AG04450 (cell line): ENCODE measurements at regions not wholly inside any gene's neighbourhood (a gene's known extent, or its start where the extent isn't known, plus 50 kb on each side); places are given as distances from the start of the nearest gene placed in this dataset.

ENCODE experiments used
- CTCF ChIA-PET: fragments of 300-600, 350-600 bp; formaldehyde crosslinking; extraction: SDS; loops from one replicate; lab custom pipeline; 2022; ENCODE audit warnings: antibody characterized with exemption, inconsistent platforms; lab: Charles Lee
- POLR2A ChIA-PET: fragments of 350-600 bp; formaldehyde crosslinking; extraction: SDS; loops from one replicate; lab custom pipeline; 2021; ENCODE audit warnings: antibody characterized with exemption, inconsistent platforms; lab: Yijun Ruan, JAX
- DNase-seq: peaks from one replicate; pipeline ENCODE4 v3.0.0-alpha.2; 2011; ENCODE audit warnings: low read depth, low spot score
- H3K27ac ChIP-seq: one replicate; pipeline ENCODE4 v1.5.1; 2012; ENCODE audit warnings: low read depth, low read length, control low read depth
- H3K27me3 ChIP-seq: one replicate; pipeline ENCODE4 v1.6.0; 2012; ENCODE audit warnings: low read length; ENCODE audit not compliant: control insufficient read depth, insufficient read depth
- H3K4me3 ChIP-seq: 2 replicates; pipeline ENCODE4 v1.5.1; 2011; ENCODE audit warnings: mild to moderate bottlenecking, low read depth, low read length, control low read depth
- H3K9me3 ChIP-seq: 2 replicates; pipeline ENCODE4 v1.5.1; 2012; ENCODE audit warnings: low read length; ENCODE audit not compliant: control insufficient read depth, insufficient read depth
- TF ChIP-seq, protein P1 (sequence below): IDR thresholded peaks from 2 replicates; pipeline ENCODE4 v1.5.1; 2011; ENCODE audit warnings: low read depth, low read length, control low read depth, inconsistent platforms

DNA sequence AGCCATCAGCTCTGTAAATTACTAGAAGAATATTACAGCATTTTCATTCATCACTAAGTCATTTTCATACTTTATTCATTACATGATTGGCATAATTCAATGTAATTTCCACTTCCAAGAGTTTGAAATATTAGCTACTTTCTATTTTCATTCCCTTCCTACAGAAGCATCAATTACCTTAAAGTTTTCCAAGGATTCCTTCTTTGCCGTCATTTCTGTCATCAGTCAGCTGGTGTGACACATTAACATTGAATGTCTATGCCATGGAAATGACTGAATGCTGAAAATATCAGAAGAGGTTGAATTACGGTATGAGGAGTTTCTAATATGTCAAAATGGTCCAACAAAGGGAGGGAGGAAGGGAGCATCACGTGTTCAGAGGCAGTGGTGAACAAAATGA is 718.2 kb upstream of the GRM7 start:
- ChIA-PET POLR2A (no interaction called here), CTCF (no interaction called here)
- H3K4me3 ChIP-seq, result no peak overlapping the region
- H3K27ac ChIP-seq, result no peak overlapping the region
- TF ChIP-seq, protein P1, sequence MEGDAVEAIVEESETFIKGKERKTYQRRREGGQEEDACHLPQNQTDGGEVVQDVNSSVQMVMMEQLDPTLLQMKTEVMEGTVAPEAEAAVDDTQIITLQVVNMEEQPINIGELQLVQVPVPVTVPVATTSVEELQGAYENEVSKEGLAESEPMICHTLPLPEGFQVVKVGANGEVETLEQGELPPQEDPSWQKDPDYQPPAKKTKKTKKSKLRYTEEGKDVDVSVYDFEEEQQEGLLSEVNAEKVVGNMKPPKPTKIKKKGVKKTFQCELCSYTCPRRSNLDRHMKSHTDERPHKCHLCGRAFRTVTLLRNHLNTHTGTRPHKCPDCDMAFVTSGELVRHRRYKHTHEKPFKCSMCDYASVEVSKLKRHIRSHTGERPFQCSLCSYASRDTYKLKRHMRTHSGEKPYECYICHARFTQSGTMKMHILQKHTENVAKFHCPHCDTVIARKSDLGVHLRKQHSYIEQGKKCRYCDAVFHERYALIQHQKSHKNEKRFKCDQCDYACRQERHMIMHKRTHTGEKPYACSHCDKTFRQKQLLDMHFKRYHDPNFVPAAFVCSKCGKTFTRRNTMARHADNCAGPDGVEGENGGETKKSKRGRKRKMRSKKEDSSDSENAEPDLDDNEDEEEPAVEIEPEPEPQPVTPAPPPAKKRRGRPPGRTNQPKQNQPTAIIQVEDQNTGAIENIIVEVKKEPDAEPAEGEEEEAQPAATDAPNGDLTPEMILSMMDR, result no peak
- no peaks in the 10 kb centered on the region for H3K27me3 ChIP-seq
- no peaks in the 10 kb centered on the region; the same call in 1 of the 2 replicates for H3K9me3 ChIP-seq
- no peak for DNase-seq

DNA sequence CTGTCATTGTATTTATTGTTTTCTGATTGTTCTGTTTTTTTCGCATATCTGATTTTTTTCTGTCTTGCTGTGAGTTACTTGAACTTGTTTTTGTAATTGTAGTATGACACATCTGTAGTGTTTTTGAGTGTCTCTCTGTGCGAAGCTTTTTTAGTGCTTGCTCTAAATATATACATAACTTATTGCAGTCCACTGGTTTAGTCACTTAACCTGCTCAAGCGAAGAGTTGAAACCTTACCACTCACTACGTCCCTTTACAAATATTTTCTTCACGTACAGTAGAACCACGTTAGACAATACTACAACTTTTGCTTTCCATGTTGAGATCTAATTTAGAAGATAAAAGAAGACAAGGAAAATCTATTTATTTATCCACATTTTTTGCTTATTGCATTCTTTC is 713.0 kb upstream of the GRM7 start:
- TF ChIP-seq, protein P1, result no peak
- POLR2A ChIA-PET, result no interaction called here
- Histone ChIP-seq H3K27me3 (no peaks in the 10 kb centered on the region), H3K4me3 (no peak overlapping the region), H3K27ac (no peak overlapping the region), H3K9me3 (no peaks in the 10 kb centered on the region; the same call in 1 of the 2 replicates)
- CTCF ChIA-PET, result no interaction called here
- no peak for DNase-seq

DNA sequence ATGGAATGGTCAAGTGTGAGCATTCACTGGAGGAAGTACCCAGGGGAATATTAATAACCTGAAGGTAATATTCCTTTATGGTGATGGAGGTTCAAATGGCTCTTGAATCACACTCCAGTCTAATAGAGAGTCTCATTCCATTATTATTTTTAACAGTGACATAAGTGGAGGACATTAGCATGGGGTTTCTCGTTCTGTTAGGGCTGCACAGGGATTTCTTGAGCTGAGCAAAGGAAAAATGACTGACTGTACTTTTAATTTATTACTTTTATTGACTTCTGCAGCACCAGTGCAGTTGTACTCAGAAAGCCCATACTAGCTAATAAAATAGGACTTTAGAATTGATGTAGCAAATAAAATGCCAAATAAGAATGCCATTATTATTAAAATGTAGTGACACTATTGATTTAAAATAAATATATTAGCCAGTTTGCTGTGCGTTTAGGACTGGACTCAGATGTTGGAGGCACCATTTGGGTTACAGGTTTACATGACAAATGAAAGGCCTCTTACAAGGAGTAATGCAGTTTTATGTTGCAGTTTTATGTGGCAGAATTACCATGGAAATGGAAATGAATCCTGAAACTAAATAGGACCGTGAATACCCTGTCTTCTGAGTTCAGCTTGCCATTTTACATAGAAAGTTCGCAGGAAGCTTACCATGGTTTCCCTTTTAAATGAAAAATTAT is 705.1 kb upstream of the GRM7 start:
- CTCF ChIA-PET, result no interaction called here
- Histone ChIP-seq H3K4me3 (no peak overlapping the region), H3K9me3 (no peaks in the 10 kb centered on the region; the same call in 1 of the 2 replicates), H3K27ac (no peak overlapping the region), H3K27me3 (no peaks in the 10 kb centered on the region)
- TF ChIP-seq, protein P1, result no peak
- POLR2A ChIA-PET, result no interaction called here
- no peak for DNase-seq

DNA sequence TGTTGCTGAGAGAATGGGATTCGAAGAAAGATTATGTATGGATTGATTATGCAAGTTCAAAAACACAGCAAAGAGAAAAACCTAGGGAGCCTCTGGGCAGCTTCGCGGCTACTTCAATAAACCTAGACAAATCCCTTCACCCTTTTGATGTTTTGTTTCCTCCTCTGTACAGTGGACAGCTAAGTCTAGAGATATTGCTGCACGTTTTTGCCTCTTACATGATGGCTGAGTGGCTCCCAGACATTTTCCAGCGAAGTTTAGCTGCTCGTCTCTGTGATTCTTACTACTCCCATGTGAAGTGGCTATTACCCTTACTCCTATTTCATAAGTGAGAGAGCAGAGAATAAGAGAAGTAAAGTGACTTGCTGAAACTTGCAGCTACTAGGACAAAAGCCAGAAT is 695.0 kb upstream of the GRM7 start:
- ChIA-PET CTCF (no interaction called here), POLR2A (no interaction called here)
- no peak overlapping the region for H3K27ac ChIP-seq
- TF ChIP-seq, protein P1, result no peak
- no peak for DNase-seq
- no peak overlapping the region for H3K4me3 ChIP-seq
- H3K27me3 ChIP-seq, result no peaks in the 10 kb centered on the region
- H3K9me3 ChIP-seq, result no peaks in the 10 kb centered on the region; the same call in 1 of the 2 replicates

DNA sequence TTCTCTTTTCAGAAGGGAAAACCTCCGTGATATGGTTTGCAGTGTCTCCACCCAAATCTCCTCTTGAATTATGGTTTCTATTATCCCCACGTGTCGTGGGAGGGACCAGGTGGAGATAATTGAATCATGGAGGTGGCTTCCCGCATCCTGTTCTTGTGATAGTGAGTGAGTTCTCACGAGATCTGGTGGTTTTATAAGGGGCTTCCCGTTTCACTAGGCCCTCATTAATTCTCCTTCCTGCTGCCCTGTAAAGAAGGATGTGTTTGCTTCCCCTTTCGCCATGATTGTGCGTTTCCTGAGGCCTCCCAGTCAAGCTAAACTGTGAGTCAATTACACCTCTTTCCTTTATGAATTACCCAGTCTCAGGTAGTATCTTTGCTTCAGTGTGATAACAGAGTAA is 692.7 kb upstream of the GRM7 start:
- POLR2A ChIA-PET, result no interaction called here
- no peaks in the 10 kb centered on the region for H3K27me3 ChIP-seq
- DNase-seq, result no peak
- H3K4me3 ChIP-seq, result no peak overlapping the region
- TF ChIP-seq, protein P1, result no peak
- no peak overlapping the region for H3K27ac ChIP-seq
- CTCF ChIA-PET, result no interaction called here
- no peaks in the 10 kb centered on the region; the same call in 1 of the 2 replicates for H3K9me3 ChIP-seq
